Liver (tissue), 8 donors: ENCODE measurements at regions not wholly inside any gene's neighbourhood (a gene's known extent, or its start where the extent isn't known, plus 50 kb on each side); places are given as distances from the start of the nearest gene placed in this dataset.

Experiments
- DNase-seq: peaks from one replicate; pipeline ENCODE4 v3.0.0-alpha.2; 2017; ENCODE audit warnings: low spot score
- H3K27ac ChIP-seq, 2 donors: one replicate each; pipeline ENCODE4 v1.7.0; 2013; ENCODE audit warnings: inconsistent platforms in 2 of 2, low read length in 2 of 2, control low read depth in 1 of 2, low read depth in 1 of 2, mild to moderate bottlenecking in 1 of 2
- H3K27me3 ChIP-seq, 4 donors: one replicate each; pipeline versions ENCODE4 v1.6.1 to v1.7.0; 2013; ENCODE audit warnings: low read length in 3 of 4, inconsistent platforms in 1 of 4, mild to moderate bottlenecking in 1 of 4, moderate library complexity in 1 of 4; ENCODE audit not compliant: control insufficient read depth in 4 of 4, insufficient read depth in 4 of 4
- H3K36me3 ChIP-seq, 4 donors: one replicate each; pipeline versions ENCODE4 v1.6.1 to v1.7.0; 2013; ENCODE audit warnings: low read length in 3 of 4, mild to moderate bottlenecking in 3 of 4, low read depth in 1 of 4, moderate library complexity in 1 of 4; ENCODE audit not compliant: control insufficient read depth in 4 of 4, insufficient read depth in 3 of 4
- H3K4me1 ChIP-seq, 4 donors: one replicate each; pipeline versions ENCODE4 v1.6.1 to v1.7.0; 2013; ENCODE audit warnings: low read length in 3 of 4, mild to moderate bottlenecking in 3 of 4, moderate library complexity in 1 of 4; ENCODE audit not compliant: control insufficient read depth in 4 of 4, insufficient read depth in 4 of 4
- H3K4me3 ChIP-seq, 3 donors: one replicate each; pipeline versions ENCODE4 v1.6.1 to v1.7.0; 2013; ENCODE audit warnings: low read length in 3 of 3, control low read depth in 1 of 3, low read depth in 1 of 3, mild to moderate bottlenecking in 1 of 3
- H3K9ac ChIP-seq, 2 donors: one replicate each; pipeline ENCODE4 v1.7.0; 2013; ENCODE audit warnings: low read length in 2 of 2, mild to moderate bottlenecking in 2 of 2, moderate library complexity in 2 of 2, control low read depth in 1 of 2, low read depth in 1 of 2
- H3K9me3 ChIP-seq, 4 donors: one replicate each; pipeline versions ENCODE4 v1.6.1 to v1.7.0; 2013; ENCODE audit warnings: low read length in 3 of 4; ENCODE audit not compliant: control insufficient read depth in 4 of 4
- ATF3 ChIP-seq: IDR thresholded peaks from 2 replicates; pipeline ENCODE4 v1.6.1; 2016; ENCODE audit warnings: antibody characterized with exemption
- CTCF ChIP-seq: fragments of 150-350 bp; IDR thresholded peaks from 2 replicates; pipeline ENCODE4 v1.5.1; 2017; ENCODE audit warnings: improper control_type of control experiment, low read depth, low read length; ENCODE audit not compliant: missing input control
- EGR1 ChIP-seq, 2 donors: IDR thresholded peaks; 2 replicates each; pipeline ENCODE4 v1.6.1; 2016 to 2018; ENCODE audit warnings: antibody characterized with exemption in 2 of 2, low read depth in 2 of 2
- FOXA1 ChIP-seq: IDR thresholded peaks from 2 replicates; pipeline ENCODE4 v1.6.1; 2016; ENCODE audit warnings: antibody characterized with exemption
- FOXA2 ChIP-seq: IDR thresholded peaks from 2 replicates; pipeline ENCODE4 v1.6.1; 2016; ENCODE audit warnings: antibody characterized with exemption
- GABPA ChIP-seq, 2 donors: IDR thresholded peaks in 1 of 2; conservative IDR thresholded peaks in 1 of 2; 2 replicates each; pipeline ENCODE4 v1.6.1; 2016; ENCODE audit warnings: antibody characterized with exemption in 2 of 2, mild to moderate bottlenecking in 1 of 2, moderate library complexity in 1 of 2
- HNF4A ChIP-seq, 2 donors: conservative IDR thresholded peaks; 2 replicates each; pipeline ENCODE4 v1.6.1; 2016; ENCODE audit warnings: antibody characterized with exemption in 2 of 2, mild to moderate bottlenecking in 2 of 2
- HNF4G ChIP-seq: IDR thresholded peaks from 2 replicates; pipeline ENCODE4 v1.6.1; 2016; ENCODE audit warnings: antibody characterized with exemption
- JUND ChIP-seq, 2 donors: IDR thresholded peaks; 2 replicates each; pipeline ENCODE4 v1.6.1; 2016; ENCODE audit warnings: antibody characterized with exemption in 2 of 2
- RAD21 ChIP-seq, 2 donors: IDR thresholded peaks; 2 replicates each; pipeline ENCODE4 v1.6.1; 2016; ENCODE audit warnings: antibody characterized with exemption in 2 of 2, mild to moderate bottlenecking in 2 of 2
- REST ChIP-seq: IDR thresholded peaks from 2 replicates; pipeline ENCODE4 v1.6.1; 2016; ENCODE audit warnings: antibody characterized with exemption, mild to moderate bottlenecking
- RXRA ChIP-seq, 2 donors: IDR thresholded peaks; 2 replicates each; pipeline ENCODE4 v1.6.1; 2017 to 2018; ENCODE audit warnings: antibody characterized with exemption in 2 of 2, mild to moderate bottlenecking in 1 of 2
- SP1 ChIP-seq: IDR thresholded peaks from 2 replicates; pipeline ENCODE4 v1.6.1; 2018; ENCODE audit warnings: antibody characterized with exemption, mild to moderate bottlenecking
- TAF1 ChIP-seq: conservative IDR thresholded peaks from 2 replicates; pipeline ENCODE4 v1.6.1; 2016; ENCODE audit warnings: antibody characterized with exemption, mild to moderate bottlenecking
- YY1 ChIP-seq: IDR thresholded peaks from 2 replicates; pipeline ENCODE4 v1.6.1; 2016; ENCODE audit warnings: antibody characterized with exemption, mild to moderate bottlenecking
- WGBS: extraction: QIAGEN DNeasy Blood & Tissue Kit; methylation state at CpG from one replicate; pipeline ENCODE4 v1.1.7; 2013; 5-methylcytosine and 5-hydroxymethylcytosine counted together
- donor health status: healthy.
- donor health status: healthy.
- donor health status: healthy.
- donor health status: healthy.
- donor health status: healthy.

- Histone ChIP-seq H3K36me3 (no peaks in the 10 kb centered on the region), H3K27ac (no peak overlapping the region), H3K9me3 (no peaks in the 10 kb centered on the region), H3K27me3 (no peaks in the 10 kb centered on the region), H3K4me3 (no peak overlapping the region), H3K9ac (no peak overlapping the region), H3K4me1 (peaks cover 0 to 9% (median 5%) of the 10 kb centered on the region in 4 donors)
- TF ChIP-seq RAD21 (IDR thresholded peaks at IDR 0.05) (no peak), RXRA (IDR thresholded peaks at IDR 0.05) (no peak), CTCF (no peak), FOXA1 (no peak), YY1 (no peak), SP1 (no peak), HNF4A (conservative IDR thresholded peaks at IDR 0.05) (no peak), REST (no peak), FOXA2 (no peak), HNF4G (no peak), ATF3 (no peak), JUND (IDR thresholded peaks at IDR 0.05) (no peak), EGR1 (IDR thresholded peaks at IDR 0.05; ENCODE audit: low read depth in 2 of 2) (no peak), TAF1 (no peak)
- DNase-seq, result no peak
Observed at GRCh38 chr12:105423237-105423636, 92.7 kb downstream of the C12orf75 start.

GRCh38 chr12:105423921-105424320 is 93.4 kb downstream of the C12orf75 start:
- H3K27me3 ChIP-seq, result no peaks in the 10 kb centered on the region
- WGBS, result 86% methylated on average over 7 of the region's 7 CpGs
- H3K36me3 ChIP-seq, result no peaks in the 10 kb centered on the region
- peaks cover 0 to 9% (median 5%) of the 10 kb centered on the region in 4 donors for H3K4me1 ChIP-seq
- no peak for DNase-seq
- no peak overlapping the region for H3K4me3 ChIP-seq
- no peak overlapping the region for H3K9ac ChIP-seq
- H3K27ac ChIP-seq, result no peak overlapping the region
- H3K9me3 ChIP-seq, result no peaks in the 10 kb centered on the region
- TF ChIP-seq CTCF (no peak), ATF3 (no peak), RXRA (IDR thresholded peaks at IDR 0.05) (no peak), EGR1 (IDR thresholded peaks at IDR 0.05; ENCODE audit: low read depth in 2 of 2) (no peak), YY1 (no peak), HNF4A (conservative IDR thresholded peaks at IDR 0.05) (no peak), HNF4G (no peak), SP1 (no peak), GABPA (IDR thresholded peaks at IDR 0.05 in 1 of 2, conservative IDR thresholded peaks at IDR 0.05 in 1 of 2) (no peak), FOXA1 (no peak), JUND (IDR thresholded peaks at IDR 0.05) (no peak), REST (no peak), FOXA2 (no peak)
